Islet precursor cell (in vitro differentiated cells): ENCODE measurements at regions not wholly inside any gene's neighbourhood (a gene's known extent, or its start where the extent isn't known, plus 50 kb on each side); places are given as distances from the start of the nearest gene placed in this dataset.
"Not testable (repeated sequence)": the region's sequence is repeated elsewhere in the genome, so short reads cannot be mapped to it uniquely, and the experiment has no call there.

Experiments used
- DNase-seq: peaks from one replicate; pipeline ENCODE4 v3.0.0-alpha.2; 2018

- DNase-seq: no peak
Observed at GRCh38 chr3:150239766-150240165, 168.3 kb upstream of the TSC22D2 start.

DNA sequence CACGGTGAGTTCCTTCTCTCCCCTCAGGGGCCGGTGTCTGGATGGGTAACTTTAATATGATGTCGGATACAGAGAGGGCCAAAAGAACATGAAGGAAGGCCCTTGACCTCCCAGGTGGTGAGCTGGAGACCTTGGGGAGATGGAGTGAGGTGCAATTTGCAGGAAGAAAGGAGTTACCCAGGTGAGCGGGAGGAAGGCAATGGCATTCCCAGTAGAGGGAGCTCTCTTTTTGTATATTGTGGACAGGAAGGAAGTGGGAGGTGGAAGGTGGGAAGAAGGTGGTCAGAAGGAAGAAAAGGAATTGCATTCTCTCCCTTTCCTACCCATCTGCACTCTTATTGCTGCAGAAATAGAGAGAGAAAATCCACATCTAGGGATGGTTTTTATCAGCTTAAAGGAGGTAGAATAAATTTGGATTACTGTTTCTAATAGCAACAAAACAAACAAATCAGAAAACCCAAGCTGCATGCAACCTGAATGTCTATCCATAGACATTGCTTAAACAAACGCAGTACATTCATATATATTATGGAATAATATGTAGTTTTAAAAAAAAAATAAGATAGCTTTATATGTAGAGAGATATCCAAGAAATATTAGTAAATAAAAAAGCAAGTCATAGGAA, 169.0 kb upstream of the TSC22D2 start:
- peak; percentile 72 for DNase-seq

DNA sequence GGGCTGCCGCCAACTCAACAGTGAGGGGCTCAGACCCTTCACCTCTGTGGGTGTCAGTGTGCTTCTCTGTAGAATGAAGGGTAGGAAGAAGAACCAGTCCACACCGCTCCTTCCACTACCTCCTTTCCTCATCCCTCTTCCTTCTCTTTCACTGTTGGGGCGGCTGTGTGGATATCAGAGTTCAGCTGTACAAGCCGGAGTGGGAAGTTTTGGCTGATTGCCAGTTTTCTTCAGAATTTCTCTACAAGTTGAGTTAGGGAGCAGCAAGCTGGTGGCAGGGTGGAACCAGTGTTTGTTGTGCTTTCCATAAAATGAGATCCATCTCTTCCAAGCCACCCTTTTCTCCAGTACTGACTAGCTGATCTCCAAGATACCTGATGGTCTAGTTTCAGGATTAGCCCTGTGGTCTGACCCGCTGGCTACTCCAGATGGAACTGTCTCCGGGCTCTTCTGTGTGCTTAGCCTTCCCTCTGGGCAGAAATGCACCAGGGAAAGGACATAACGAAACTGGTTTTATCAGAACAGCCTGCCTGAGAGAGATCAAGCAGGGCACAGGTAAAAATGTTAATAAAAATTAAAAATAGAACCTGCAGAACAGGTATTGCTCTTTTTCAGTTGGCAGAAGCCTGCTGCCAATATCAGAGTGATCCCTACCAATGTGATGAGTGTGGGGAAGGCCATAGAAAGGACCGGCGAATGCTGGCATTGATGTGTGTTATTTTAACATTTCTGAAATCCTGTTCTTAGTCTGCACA, 169.9 kb upstream of the TSC22D2 start:
- no peak for DNase-seq

GRCh38 chr3:150237490-150237889, 170.6 kb upstream of the TSC22D2 start:
- no peak for DNase-seq

DNA sequence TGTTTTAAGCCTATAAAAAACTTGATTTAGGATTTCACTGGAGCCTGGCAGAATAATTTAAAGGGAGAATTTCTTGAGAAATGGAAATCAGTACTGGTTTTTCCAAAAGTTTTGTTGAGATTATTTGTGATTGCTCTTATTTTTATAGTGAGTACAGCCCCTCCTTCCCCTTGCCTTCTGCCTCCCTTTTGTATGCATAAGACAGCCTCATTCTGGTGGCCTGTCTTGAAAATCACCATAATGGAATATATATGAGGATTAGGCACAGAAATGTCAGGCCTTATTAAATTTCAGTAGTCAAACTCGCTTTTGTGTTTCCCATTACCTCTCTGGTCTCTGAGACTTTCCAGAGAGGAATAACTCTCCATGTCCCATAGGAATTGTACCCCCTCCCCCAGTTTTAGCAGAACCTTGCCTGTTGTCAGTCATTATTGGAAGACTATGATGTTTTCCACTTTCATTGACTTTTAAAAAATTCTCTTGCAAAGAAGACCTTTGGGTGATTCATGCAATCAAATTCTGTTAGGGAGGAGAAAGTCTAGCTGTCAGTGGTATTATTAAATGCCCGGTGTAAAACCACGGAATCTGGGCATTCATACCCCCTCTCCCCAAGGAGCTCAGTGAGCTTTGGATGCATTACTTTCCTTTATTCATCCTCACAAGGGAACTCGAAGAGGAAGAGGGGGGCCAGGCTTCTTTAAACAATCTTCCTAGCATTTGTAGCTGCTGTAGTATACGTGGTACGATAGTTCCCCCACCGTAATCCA, 171.6 kb upstream of the TSC22D2 start:
- DNase-seq: no peak

GRCh38 chr3:150235799-150236198, 172.3 kb upstream of the TSC22D2 start:
- peak; percentile 64 for DNase-seq

GRCh38 chr3:150232992-150233451, 175.1 kb upstream of the TSC22D2 start:
- no peak for DNase-seq

DNA sequence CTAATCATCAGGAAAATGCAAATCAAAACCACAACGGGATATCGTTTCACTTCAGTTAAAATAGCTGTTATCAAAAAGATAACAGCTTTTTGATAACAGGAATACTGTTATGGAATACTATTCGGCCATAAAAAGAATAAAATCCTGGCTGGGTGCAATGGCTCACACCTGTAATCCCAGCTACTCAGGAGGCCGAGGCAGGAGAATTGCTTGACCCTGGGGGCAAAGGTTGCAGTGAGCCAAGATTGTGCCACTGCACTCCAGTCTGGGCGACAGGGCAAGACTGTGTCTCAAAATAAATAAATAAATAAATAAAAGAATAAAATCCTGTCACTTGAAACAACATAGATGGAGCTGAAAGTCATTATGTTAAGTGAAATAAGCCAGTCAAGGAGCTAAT, 178.1 kb upstream of the TSC22D2 start:
- DNase-seq: no peak

DNA sequence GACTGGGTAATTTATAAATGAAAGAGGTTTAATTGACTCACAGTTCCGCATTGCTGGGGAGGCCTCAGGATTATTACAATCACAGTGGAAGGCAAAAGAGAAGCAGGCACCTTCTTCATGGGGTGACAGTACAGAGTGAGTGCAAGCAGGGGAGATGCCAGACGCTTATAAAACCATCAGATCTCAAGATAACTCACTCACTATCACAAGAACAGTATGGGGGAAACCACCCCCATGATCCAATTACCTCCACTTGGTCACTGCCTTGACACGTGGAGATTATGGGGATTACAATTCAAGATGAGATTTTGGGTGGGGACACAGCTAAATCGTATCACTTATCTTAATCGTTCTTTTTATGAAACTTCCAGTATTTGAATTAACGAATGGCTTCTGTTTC, 179.5 kb upstream of the TSC22D2 start:
- not testable (repeated sequence) for DNase-seq

DNA sequence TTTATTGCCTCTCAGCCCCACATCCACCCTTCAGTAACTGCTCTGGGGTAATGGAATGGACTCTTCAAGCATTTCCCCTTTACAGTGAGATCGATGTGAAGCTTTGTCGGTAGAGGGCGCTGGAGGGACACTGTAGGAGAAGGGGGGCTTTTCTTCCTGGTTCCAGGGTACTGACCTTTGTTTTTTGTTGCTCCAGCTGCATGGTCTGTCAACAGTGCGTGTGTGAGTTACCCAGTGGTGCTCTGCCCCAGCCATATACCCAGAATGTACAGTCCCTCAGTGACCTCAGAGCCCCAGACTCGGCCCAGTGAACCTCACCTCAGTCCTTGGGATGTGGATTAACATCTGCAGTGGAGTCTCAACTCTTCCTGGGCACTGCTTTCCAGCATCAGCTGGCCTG, 180.3 kb upstream of the TSC22D2 start:
- peak; percentile 87 for DNase-seq

- DNase-seq: no peak
Observed at GRCh38 chr3:150225986-150226385, 182.1 kb upstream of the TSC22D2 start.

GRCh38 chr3:150223558-150223957, 184.5 kb upstream of the TSC22D2 start:
- DNase-seq: no peak

- no peak for DNase-seq
Observed at GRCh38 chr3:150222691-150223489, 185.2 kb upstream of the TSC22D2 start.

GRCh38 chr3:150221904-150222523, 186.1 kb upstream of the TSC22D2 start:
- no peak for DNase-seq

GRCh38 chr3:150220799-150221198, 187.3 kb upstream of the TSC22D2 start:
- DNase-seq: no peak

- DNase-seq: no peak
Observed at GRCh38 chr3:150220041-150220440, 188.1 kb upstream of the TSC22D2 start.

DNA sequence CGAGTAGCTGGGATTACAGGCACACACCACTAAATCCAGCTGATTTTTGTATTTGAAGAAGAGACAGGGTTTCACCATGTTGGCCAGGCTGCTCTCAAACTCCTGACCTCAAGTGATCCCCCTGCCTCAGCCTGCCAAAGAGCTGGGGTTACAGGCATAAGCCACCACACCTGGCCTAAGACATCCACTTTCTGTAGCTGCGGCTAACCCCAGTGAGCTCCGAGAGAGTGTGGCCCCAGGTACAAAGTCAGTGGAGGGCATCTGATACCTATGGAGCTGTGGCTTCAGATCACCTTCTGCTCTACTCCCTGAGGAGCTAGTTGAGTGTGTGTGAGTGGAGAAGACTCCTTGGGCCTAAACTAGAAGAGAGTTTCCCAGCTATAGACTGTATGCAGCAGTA, 189.3 kb upstream of the TSC22D2 start:
- no peak for DNase-seq

DNA sequence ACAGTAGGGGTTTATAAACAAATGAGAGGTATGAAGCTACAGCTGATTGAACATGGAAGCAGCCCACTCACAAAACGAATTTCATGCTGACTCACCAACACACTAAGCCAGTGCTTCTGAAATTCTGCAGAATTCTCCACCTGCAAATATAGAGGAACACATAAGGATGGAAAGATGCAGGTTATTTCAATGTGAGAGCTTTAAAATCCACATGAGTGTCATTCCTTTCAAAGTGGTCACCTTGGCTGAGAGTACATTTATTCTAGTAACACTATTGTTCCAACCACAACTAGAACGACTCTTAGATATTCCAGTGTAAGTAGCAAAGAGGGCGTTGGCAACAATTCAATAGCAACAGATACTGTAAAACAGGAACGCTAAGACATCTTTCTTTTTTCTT, 189.9 kb upstream of the TSC22D2 start:
- DNase-seq: no peak

DNA sequence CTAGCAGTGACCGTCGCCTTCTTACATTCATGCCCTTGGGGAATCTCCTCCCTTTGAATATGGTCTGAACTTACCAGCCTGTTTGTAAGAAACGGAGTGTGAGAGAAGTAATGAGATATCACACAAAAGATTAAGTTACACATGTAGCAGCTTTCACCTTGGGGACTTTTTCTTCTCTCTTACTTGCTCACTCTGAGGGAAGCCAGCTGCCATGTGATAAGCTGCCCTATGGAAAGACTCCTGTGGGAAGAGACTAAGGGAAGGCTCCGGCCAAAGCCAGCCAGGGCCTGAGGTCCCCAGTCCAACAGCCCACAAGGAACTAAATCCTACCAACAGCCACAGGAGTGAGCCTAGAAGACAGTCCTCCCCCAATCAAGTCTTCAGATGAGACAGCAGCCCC, 190.4 kb upstream of the TSC22D2 start:
- DNase-seq: no peak

GRCh38 chr3:150216866-150217600, 191.1 kb upstream of the TSC22D2 start:
- DNase-seq: no peak

GRCh38 chr3:150216041-150216811, 191.9 kb upstream of the TSC22D2 start:
- peak; percentile 93 for DNase-seq
